ENCODE measurements at regions not wholly inside any gene's neighbourhood (a gene's known extent, or its start where the extent isn't known, plus 50 kb on each side); places are given as distances from the start of the nearest gene placed in this dataset.

GRCh38 chr2:81528852-81529480, 1224.4 kb upstream of the LRRTM1 start (continued):
- TF ChIP-seq, protein P1, sequence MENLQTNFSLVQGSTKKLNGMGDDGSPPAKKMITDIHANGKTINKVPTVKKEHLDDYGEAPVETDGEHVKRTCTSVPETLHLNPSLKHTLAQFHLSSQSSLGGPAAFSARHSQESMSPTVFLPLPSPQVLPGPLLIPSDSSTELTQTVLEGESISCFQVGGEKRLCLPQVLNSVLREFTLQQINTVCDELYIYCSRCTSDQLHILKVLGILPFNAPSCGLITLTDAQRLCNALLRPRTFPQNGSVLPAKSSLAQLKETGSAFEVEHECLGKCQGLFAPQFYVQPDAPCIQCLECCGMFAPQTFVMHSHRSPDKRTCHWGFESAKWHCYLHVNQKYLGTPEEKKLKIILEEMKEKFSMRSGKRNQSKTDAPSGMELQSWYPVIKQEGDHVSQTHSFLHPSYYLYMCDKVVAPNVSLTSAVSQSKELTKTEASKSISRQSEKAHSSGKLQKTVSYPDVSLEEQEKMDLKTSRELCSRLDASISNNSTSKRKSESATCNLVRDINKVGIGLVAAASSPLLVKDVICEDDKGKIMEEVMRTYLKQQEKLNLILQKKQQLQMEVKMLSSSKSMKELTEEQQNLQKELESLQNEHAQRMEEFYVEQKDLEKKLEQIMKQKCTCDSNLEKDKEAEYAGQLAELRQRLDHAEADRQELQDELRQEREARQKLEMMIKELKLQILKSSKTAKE (IDR thresholded peaks at IDR 0.05; ENCODE audit: low read depth, poor library complexity, severe bottlenecking), result peak; percentile 73
- TF ChIP-seq IKZF2 (IDR thresholded peaks at IDR 0.05) (peak; percentile 87 to 89), TCF12 (IDR thresholded peaks at IDR 0.05; ENCODE audit: low read depth, low read length) (no peak), EP300 (IDR thresholded peaks at IDR 0.05; ENCODE audit: borderline replicate concordance in 1 of 2, control insufficient read depth in 1 of 2, low read depth in 2 of 2, low read length in 2 of 2) (peak; percentile 75 to 84; a peak in 3 of 4 replicates), PAX5 (IDR thresholded peaks at IDR 0.05; ENCODE audit: borderline replicate concordance, low read depth, low read length) (no peak), ETV6 (conservative IDR thresholded peaks at IDR 0.05 in 1 of 2, IDR thresholded peaks at IDR 0.05 in 1 of 2; ENCODE audit: borderline replicate concordance in 1 of 2, low read depth in 1 of 2) (no peak), ZNF24 (IDR thresholded peaks at IDR 0.05) (peak; percentile 58), ZNF217 (IDR thresholded peaks at IDR 0.05) (peak; percentile 77), POLR2AphosphoS5 (IDR thresholded peaks at IDR 0.05; ENCODE audit: low read length) (no peak), MAX (IDR thresholded peaks at IDR 0.05; ENCODE audit: low read depth, low read length) (no peak), CUX1 (IDR thresholded peaks at IDR 0.05; ENCODE audit: insufficient replicate concordance, low read depth, low read length) (peak; percentile 96), NKRF (conservative IDR thresholded peaks at IDR 0.05) (no peak), EED (IDR thresholded peaks at IDR 0.05; ENCODE audit: low read depth) (no peak), MEF2B (IDR thresholded peaks at IDR 0.05; ENCODE audit: partially characterized antibody, poor library complexity, severe bottlenecking) (peak; percentile 84), DPF2 (IDR thresholded peaks at IDR 0.05) (peak; percentile 74)
- TF ChIP-seq, protein P2, sequence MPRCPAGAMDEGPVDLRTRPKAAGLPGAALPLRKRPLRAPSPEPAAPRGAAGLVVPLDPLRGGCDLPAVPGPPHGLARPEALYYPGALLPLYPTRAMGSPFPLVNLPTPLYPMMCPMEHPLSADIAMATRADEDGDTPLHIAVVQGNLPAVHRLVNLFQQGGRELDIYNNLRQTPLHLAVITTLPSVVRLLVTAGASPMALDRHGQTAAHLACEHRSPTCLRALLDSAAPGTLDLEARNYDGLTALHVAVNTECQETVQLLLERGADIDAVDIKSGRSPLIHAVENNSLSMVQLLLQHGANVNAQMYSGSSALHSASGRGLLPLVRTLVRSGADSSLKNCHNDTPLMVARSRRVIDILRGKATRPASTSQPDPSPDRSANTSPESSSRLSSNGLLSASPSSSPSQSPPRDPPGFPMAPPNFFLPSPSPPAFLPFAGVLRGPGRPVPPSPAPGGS (IDR thresholded peaks at IDR 0.05; ENCODE audit: borderline replicate concordance, insufficient read depth, low read depth, low read length, poor library complexity, severe bottlenecking), result no peak
- TF ChIP-seq, protein P3, sequence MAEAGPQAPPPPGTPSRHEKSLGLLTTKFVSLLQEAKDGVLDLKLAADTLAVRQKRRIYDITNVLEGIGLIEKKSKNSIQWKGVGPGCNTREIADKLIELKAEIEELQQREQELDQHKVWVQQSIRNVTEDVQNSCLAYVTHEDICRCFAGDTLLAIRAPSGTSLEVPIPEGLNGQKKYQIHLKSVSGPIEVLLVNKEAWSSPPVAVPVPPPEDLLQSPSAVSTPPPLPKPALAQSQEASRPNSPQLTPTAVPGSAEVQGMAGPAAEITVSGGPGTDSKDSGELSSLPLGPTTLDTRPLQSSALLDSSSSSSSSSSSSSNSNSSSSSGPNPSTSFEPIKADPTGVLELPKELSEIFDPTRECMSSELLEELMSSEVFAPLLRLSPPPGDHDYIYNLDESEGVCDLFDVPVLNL (IDR thresholded peaks at IDR 0.05; ENCODE audit: low read depth, low read length), result no peak
